ENCODE measurements at regions not wholly inside any gene's neighbourhood (a gene's known extent, or its start where the extent isn't known, plus 50 kb on each side); places are given as distances from the start of the nearest gene placed in this dataset.

GRCh38 chr16:86786994-86787393 is 208.6 kb downstream of the FOXL1 start:
- Histone ChIP-seq H3K4me3 (no peak overlapping the region), H3K27ac (no peak overlapping the region), H3K9me3 (no peaks in the 10 kb centered on the region), H3K27me3 (peaks cover 0 to 5% (median 0%) of the 10 kb centered on the region in 9 donors), H3K4me1 (no peaks in the 10 kb centered on the region), H3K36me3 (no peaks in the 10 kb centered on the region)
- intact Hi-C loops (cut with DNase I): no loop called here
- ATAC-seq (no peak), DNase-seq (no peak)
- TF ChIP-seq POLR2A (IDR thresholded peaks at IDR 0.05) (no peak), CTCF (IDR thresholded peaks at IDR 0.05) (no peak)
- WGBS, 4 donors: 87 to 98% (median 95%) methylated on average over 1 of the region's 1 CpG

- WGBS, 4 donors: 75 to 94% (median 81%) methylated on average over 5 of the region's 5 CpGs
- TF ChIP-seq CTCF (IDR thresholded peaks at IDR 0.05) (no peak), POLR2A (IDR thresholded peaks at IDR 0.05) (no peak)
- Histone ChIP-seq H3K27ac (no peak overlapping the region), H3K4me3 (no peak overlapping the region), H3K4me1 (no peaks in the 10 kb centered on the region), H3K36me3 (no peaks in the 10 kb centered on the region), H3K9me3 (no peaks in the 10 kb centered on the region), H3K27me3 (peaks cover 0 to 5% (median 0%) of the 10 kb centered on the region in 9 donors)
- intact Hi-C loops (cut with DNase I): no loop called here
- no peak for DNase-seq
- no peak for ATAC-seq
Observed at GRCh38 chr16:86787538-86787937, 209.2 kb downstream of the FOXL1 start.

- no peak for DNase-seq
- intact Hi-C loops (cut with DNase I): no loop called here
- TF ChIP-seq POLR2A (IDR thresholded peaks at IDR 0.05): no peak
- no peak for TF ChIP-seq CTCF (IDR thresholded peaks at IDR 0.05)
- Histone ChIP-seq H3K9me3 (no peaks in the 10 kb centered on the region), H3K36me3 (no peaks in the 10 kb centered on the region), H3K27me3 (peaks cover 0 to 12% (median 0%) of the 10 kb centered on the region in 9 donors), H3K4me3 (no peak overlapping the region), H3K27ac (no peak overlapping the region), H3K4me1 (no peaks in the 10 kb centered on the region)
- ATAC-seq: no peak
- WGBS, 4 donors: 53 to 70% (median 64%) methylated on average over 4 to 13 of the region's 13 CpGs
Observed at GRCh38 chr16:86789621-86790051, 211.3 kb downstream of the FOXL1 start.

GRCh38 chr16:86791287-86792035 is 213.1 kb downstream of the FOXL1 start:
- Histone ChIP-seq H3K9me3 (no peaks in the 10 kb centered on the region), H3K4me3 (no peak overlapping the region), H3K36me3 (no peaks in the 10 kb centered on the region), H3K27ac (no peak overlapping the region), H3K27me3 (peaks cover 0 to 12% (median 0%) of the 10 kb centered on the region in 9 donors), H3K4me1 (no peaks in the 10 kb centered on the region)
- TF ChIP-seq POLR2A (IDR thresholded peaks at IDR 0.05): no peak
- TF ChIP-seq CTCF (IDR thresholded peaks at IDR 0.05): no peak
- no peak for ATAC-seq
- 58 to 70% (median 59%) methylated on average over 20 of the region's 20 CpGs for WGBS, 4 donors
- no peak for DNase-seq
- intact Hi-C loops (cut with DNase I): no loop called here

Data from heart left ventricle (tissue), 16 donors.